ENCODE measurements at regions not wholly inside any gene's neighbourhood (a gene's known extent, or its start where the extent isn't known, plus 50 kb on each side); places are given as distances from the start of the nearest gene placed in this dataset.
A peak's percentile ranks its signal among the peaks of the same experiment; 100 is the strongest.

- peaks cover 6% of the 10 kb centered on the region for H3K4me1 Mint-ChIP-seq
- intact Hi-C loops (cut with micrococcal nuclease): loop anchor here (10.0 kb wide), 1 partner anchor 162 kb away; no protein-coding TSS in a partner anchor
- TF ChIP-seq CTCF (IDR thresholded peaks at IDR 0.05) (peak; percentile 75), EZH2 (IDR thresholded peaks at IDR 0.05; ENCODE audit: borderline replicate concordance, insufficient read depth, low read depth, low read length, poor library complexity, severe bottlenecking) (no peak)
- ChIA-PET CTCF (interaction anchor here (0.7 to 2.2 kb wide), 11 partner anchors 10 to 617 kb away, joined by 3 to 8 read pairs (median 3); no protein-coding TSS in a partner anchor), POLR2A (no interaction called here)
- no peak overlapping the region for H3K4me3 Mint-ChIP-seq
- Histone ChIP-seq H4K20me1 (ENCODE audit: control insufficient read depth, insufficient read depth, low read length, poor library complexity, severe bottlenecking) (no peaks in the 10 kb centered on the region), H3K27me3 (replicated peaks in 1 of 4; ENCODE audit: control extremely low read depth in 1 of 4, control insufficient read depth in 3 of 4, insufficient read depth in 4 of 4, low read length in 3 of 4) (peaks cover 0 to 6% (median 2%) of the 10 kb centered on the region in 4 experiments), H3K9ac (ENCODE audit: low read length) (no peak overlapping the region), H3K36me3 (replicated peaks in 1 of 2; ENCODE audit: control extremely low read depth in 1 of 2, control insufficient read depth in 1 of 2, extremely low read depth in 1 of 2, insufficient read depth in 2 of 2, low read length in 1 of 2) (no peaks in the 10 kb centered on the region), H3K27ac (ENCODE audit: low read length in 2 of 2) (no peak overlapping the region), H3K79me2 (ENCODE audit: control insufficient read depth, insufficient read depth, low read length) (no peaks in the 10 kb centered on the region), H3K4me2 (replicated peaks; ENCODE audit: low read depth, low read length, poor library complexity, severe bottlenecking) (no peak overlapping the region), H2AFZ (ENCODE audit: insufficient read depth, low read depth, low read length, poor library complexity, severe bottlenecking) (peak overlapping the region; percentile 19), H3K4me3 (ENCODE audit: control extremely low read depth in 1 of 5, extremely low read depth in 1 of 5, insufficient read depth in 1 of 5, low read depth in 2 of 5, low read length in 4 of 5) (no peak overlapping the region), H3K9me3 (ENCODE audit: control extremely low read depth in 1 of 3, control insufficient read depth in 2 of 3, insufficient read depth in 1 of 3, low read length in 2 of 3) (no peaks in the 10 kb centered on the region), H3K4me1 (ENCODE audit: control insufficient read depth in 2 of 2, insufficient read depth in 2 of 2, low read length in 2 of 2) (no peaks in the 10 kb centered on the region)
- peak; percentile 39 for DNase-seq
- no peak overlapping the region for H3K27ac Mint-ChIP-seq
- ATAC-seq (ENCODE audit: low read depth): no peak
- H3K9me3 Mint-ChIP-seq (ENCODE audit: insufficient read depth): no peaks in the 10 kb centered on the region
- WGBS (ENCODE audit: insufficient coverage): 27% methylated on average over 15 of the region's 16 CpGs
- peaks cover 24% of the 10 kb centered on the region for H3K27me3 Mint-ChIP-seq
Observed at GRCh38 chr5:10856683-10857337, 95.8 kb upstream of the DAP start.

- intact Hi-C loops (cut with micrococcal nuclease): loop anchor here (10.0 kb wide), 1 partner anchor 161 kb away; no protein-coding TSS in a partner anchor
Observed at GRCh38 chr5:10856071-10856470, 95.0 kb upstream of the DAP start.

More at GRCh38 chr5:10856071-10856470, 95.0 kb upstream of the DAP start:
- TF ChIP-seq EZH2 (IDR thresholded peaks at IDR 0.05; ENCODE audit: borderline replicate concordance, insufficient read depth, low read depth, low read length, poor library complexity, severe bottlenecking): no peak
- no peak for TF ChIP-seq CTCF (IDR thresholded peaks at IDR 0.05)
- Histone ChIP-seq H3K36me3 (replicated peaks in 1 of 2; ENCODE audit: control extremely low read depth in 1 of 2, control insufficient read depth in 1 of 2, extremely low read depth in 1 of 2, insufficient read depth in 2 of 2, low read length in 1 of 2) (no peaks in the 10 kb centered on the region), H3K4me2 (replicated peaks; ENCODE audit: low read depth, low read length, poor library complexity, severe bottlenecking) (no peak overlapping the region), H3K4me1 (ENCODE audit: control insufficient read depth in 2 of 2, insufficient read depth in 2 of 2, low read length in 2 of 2) (no peaks in the 10 kb centered on the region), H2AFZ (ENCODE audit: insufficient read depth, low read depth, low read length, poor library complexity, severe bottlenecking) (no peak overlapping the region), H3K9ac (ENCODE audit: low read length) (no peak overlapping the region), H3K27ac (ENCODE audit: low read length in 2 of 2) (no peak overlapping the region), H3K79me2 (ENCODE audit: control insufficient read depth, insufficient read depth, low read length) (no peaks in the 10 kb centered on the region), H3K4me3 (ENCODE audit: control extremely low read depth in 1 of 5, extremely low read depth in 1 of 5, insufficient read depth in 1 of 5, low read depth in 2 of 5, low read length in 4 of 5) (no peak overlapping the region), H3K9me3 (ENCODE audit: control extremely low read depth in 1 of 3, control insufficient read depth in 2 of 3, insufficient read depth in 1 of 3, low read length in 2 of 3) (no peaks in the 10 kb centered on the region), H4K20me1 (ENCODE audit: control insufficient read depth, insufficient read depth, low read length, poor library complexity, severe bottlenecking) (no peaks in the 10 kb centered on the region), H3K27me3 (replicated peaks in 1 of 4; ENCODE audit: control extremely low read depth in 1 of 4, control insufficient read depth in 3 of 4, insufficient read depth in 4 of 4, low read length in 3 of 4) (peaks cover 0 to 6% (median 2%) of the 10 kb centered on the region in 4 experiments)
- Mint-ChIP-seq H3K27me3 (peaks cover 21% of the 10 kb centered on the region), H3K9me3 (ENCODE audit: insufficient read depth) (no peaks in the 10 kb centered on the region), H3K27ac (no peak overlapping the region), H3K4me3 (no peak overlapping the region), H3K4me1 (peaks cover 6% of the 10 kb centered on the region)
- ChIA-PET POLR2A (no interaction called here), CTCF (interaction anchor here (0.9 to 2.2 kb wide), 5 partner anchors 11 to 154 kb away, joined by 3 to 8 read pairs (median 4); no protein-coding TSS in a partner anchor)
- ATAC-seq (ENCODE audit: low read depth) (no peak), DNase-seq (no peak)
- WGBS (ENCODE audit: insufficient coverage): 99% methylated on average over 5 of the region's 5 CpGs
